GM23338 (cell line): ENCODE measurements at regions not wholly inside any gene's neighbourhood (a gene's known extent, or its start where the extent isn't known, plus 50 kb on each side); places are given as distances from the start of the nearest gene placed in this dataset.
"Not testable (repeated sequence)": the region's sequence is repeated elsewhere in the genome, so short reads cannot be mapped to it uniquely, and the experiment has no call there.

ENCODE experiments used
- ATAC-seq: fragments of 200-7000 bp; cut with Tn5 transposase; 3 replicates; pipeline ENCODE4 v1.9.1; 2020
- DNase-seq: peaks from one replicate; pipeline ENCODE4 v3.0.0-alpha.2; 2015; ENCODE audit warnings: low spot score
- H2AFZ ChIP-seq: fragments of 200-600 bp; sonication (generic); 2 replicates; pipeline ENCODE4 v1.8.0; 2016; ENCODE audit warnings: antibody characterized with exemption, mild to moderate bottlenecking, moderate library complexity
- H3F3A ChIP-seq: fragments of 200-600 bp; sonication (generic); replicated peaks from 2 replicates; pipeline ENCODE4 v1.8.0; 2017; ENCODE audit warnings: antibody characterized with exemption, mixed run types, low read depth
- H3K27ac ChIP-seq: fragments of 200-600 bp; sonication (generic); 2 replicates; pipeline ENCODE4 v1.6.1; 2016; ENCODE audit warnings: low read depth
- H3K27me3 ChIP-seq: fragments of 200-600 bp; sonication (generic); 2 replicates; pipeline ENCODE4 v1.8.0; 2016; ENCODE audit warnings: mild to moderate bottlenecking, mixed run types, moderate library complexity; ENCODE audit not compliant: insufficient read depth
- H3K36me3 ChIP-seq: fragments of 200-600 bp; sonication (generic); 2 replicates; pipeline ENCODE4 v1.8.0; 2016; ENCODE audit warnings: mild to moderate bottlenecking; ENCODE audit not compliant: insufficient read depth
- H3K4me1 ChIP-seq: fragments of 200-600 bp; sonication (generic); 2 replicates; pipeline ENCODE4 v1.8.0; 2016; ENCODE audit warnings: mild to moderate bottlenecking, moderate library complexity; ENCODE audit not compliant: insufficient read depth
- H3K4me2 ChIP-seq: fragments of 200-600 bp; sonication (generic); 2 replicates; pipeline ENCODE4 v1.7.1; 2017; ENCODE audit warnings: mixed run types
- H3K4me3 ChIP-seq: fragments of 200-600 bp; sonication (generic); 2 replicates; pipeline ENCODE4 v1.6.1; 2016; ENCODE audit warnings: mixed run types
- H3K79me2 ChIP-seq: fragments of 200-600 bp; sonication (generic); replicated peaks from 2 replicates; pipeline ENCODE4 v1.8.0; 2017; ENCODE audit warnings: mild to moderate bottlenecking; ENCODE audit not compliant: insufficient read depth
- H3K9me2 ChIP-seq: fragments of 200-600 bp; sonication (generic); 2 replicates; pipeline ENCODE4 v1.8.0; 2017; ENCODE audit not compliant: insufficient read depth
- H4K20me1 ChIP-seq: fragments of 200-600 bp; sonication (generic); replicated peaks from 2 replicates; pipeline ENCODE4 v1.8.0; 2017; ENCODE audit warnings: mild to moderate bottlenecking; ENCODE audit not compliant: insufficient read depth
- H3K27ac Mint-ChIP-seq: 2 replicates; pipeline ENCODE4 v1.8.0; 2020; ENCODE audit warnings: inconsistent platforms, mild to moderate bottlenecking, moderate library complexity, mixed read lengths
- H3K27me3 Mint-ChIP-seq: 3 replicates; pipeline ENCODE4 v1.8.0; 2022; ENCODE audit warnings: low read depth, mild to moderate bottlenecking, moderate library complexity, mixed read lengths, inconsistent platforms; ENCODE audit not compliant: insufficient read depth, poor library complexity
- H3K36me3 Mint-ChIP-seq: 3 replicates; pipeline ENCODE4 v1.8.0; 2021; ENCODE audit warnings: low read depth, mild to moderate bottlenecking, inconsistent platforms, moderate library complexity, mixed read lengths
- H3K4me1 Mint-ChIP-seq: 3 replicates; pipeline ENCODE4 v1.8.0; 2020; ENCODE audit warnings: mild to moderate bottlenecking, inconsistent platforms, mixed read lengths
- H3K4me3 Mint-ChIP-seq: 3 replicates; pipeline ENCODE4 v1.8.0; 2021; ENCODE audit warnings: moderate library complexity, mild to moderate bottlenecking, inconsistent platforms, mixed read lengths
- H3K9me3 Mint-ChIP-seq: 3 replicates; pipeline ENCODE4 v1.8.0; 2020; ENCODE audit warnings: moderate library complexity, mild to moderate bottlenecking, inconsistent platforms, mixed read lengths
- CREB1 ChIP-seq: fragments of 250-450 bp; sonication (Bioruptor Pico); IDR thresholded peaks from 2 replicates; pipeline ENCODE4 v1.5.0; 2020; ENCODE audit warnings: low read depth, mild to moderate bottlenecking, moderate library complexity
- JUNB ChIP-seq: IDR thresholded peaks from one replicate; pipeline ENCODE4 v1.6.1; 2016; ENCODE audit warnings: antibody characterized with exemption; ENCODE audit not compliant: unreplicated experiment
- NANOG ChIP-seq: IDR thresholded peaks from 2 replicates; pipeline ENCODE4 v1.6.1; 2016; ENCODE audit warnings: antibody characterized with exemption, borderline replicate concordance
- ZNF114 ChIP-seq: fragments of 250-450 bp; sonication (Bioruptor Pico); IDR thresholded peaks from 2 replicates; pipeline ENCODE4 v1.5.0; 2020; ENCODE audit warnings: mild to moderate bottlenecking, moderate library complexity
- ZNF331 ChIP-seq: fragments of 250-450 bp; sonication (Bioruptor Pico); IDR thresholded peaks from 2 replicates; pipeline ENCODE4 v1.5.0; 2020; ENCODE audit warnings: low read depth, mild to moderate bottlenecking, moderate library complexity
- TF ChIP-seq, protein P1 (sequence below): IDR thresholded peaks from one replicate; pipeline ENCODE4 v1.6.1; 2018; ENCODE audit warnings: antibody characterized with exemption; ENCODE audit not compliant: unreplicated experiment
- TF ChIP-seq, protein P2 (sequence below): IDR thresholded peaks from 2 replicates; pipeline ENCODE4 v1.6.1; 2016; ENCODE audit warnings: antibody characterized with exemption
- TF ChIP-seq, protein P3 (sequence below): fragments of 250-450 bp; sonication (Bioruptor Pico); IDR thresholded peaks from 2 replicates; pipeline ENCODE4 v1.5.0; 2020; ENCODE audit warnings: mild to moderate bottlenecking, moderate library complexity
- TF ChIP-seq, protein P4 (sequence below), 2 experiments: fragments of 200-600 bp in 1 of 2; sonication (generic) in 1 of 2; conservative IDR thresholded peaks; 2 replicates each; pipeline versions ENCODE4 v1.5.1 to v1.6.1; 2016 to 2017; ENCODE audit warnings: antibody characterized with exemption in 2 of 2, low read depth in 2 of 2, mild to moderate bottlenecking in 2 of 2, moderate library complexity in 1 of 2

DNA sequence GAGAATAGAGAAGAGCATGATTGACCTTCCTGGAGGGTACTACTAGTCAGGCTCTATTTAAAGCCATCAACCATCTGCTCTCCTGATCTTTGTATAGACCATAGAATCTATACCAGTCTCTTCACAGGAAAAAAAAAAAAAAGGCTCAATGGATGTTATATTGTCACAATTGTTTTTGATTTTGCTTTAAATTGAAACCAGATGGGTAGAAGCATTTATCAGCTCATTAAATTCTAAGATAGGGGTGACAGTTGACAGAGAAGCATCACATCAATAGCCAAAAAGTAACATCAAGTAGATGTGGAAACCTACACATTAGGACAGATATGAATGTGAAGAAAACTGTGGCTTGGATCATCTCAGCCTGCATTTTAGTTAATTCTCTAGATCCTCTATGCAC lies 558.9 kb upstream of the MBL2 start:
- H3K27ac Mint-ChIP-seq, result no peak overlapping the region
- H3K36me3 Mint-ChIP-seq, result peaks cover 45% of the 10 kb centered on the region
- H3K4me1 ChIP-seq, result no peaks in the 10 kb centered on the region
- H3K9me3 Mint-ChIP-seq, result peaks cover 24% of the 10 kb centered on the region
- H3K27me3 ChIP-seq, result no peaks in the 10 kb centered on the region
- H3K4me1 Mint-ChIP-seq, result no peaks in the 10 kb centered on the region; the same call in 2 of the 3 replicates
- no peak overlapping the region for H2AFZ ChIP-seq
- TF ChIP-seq ZNF114 (CRISPR knock-in tag), result no peak
- TF ChIP-seq, protein P1, sequence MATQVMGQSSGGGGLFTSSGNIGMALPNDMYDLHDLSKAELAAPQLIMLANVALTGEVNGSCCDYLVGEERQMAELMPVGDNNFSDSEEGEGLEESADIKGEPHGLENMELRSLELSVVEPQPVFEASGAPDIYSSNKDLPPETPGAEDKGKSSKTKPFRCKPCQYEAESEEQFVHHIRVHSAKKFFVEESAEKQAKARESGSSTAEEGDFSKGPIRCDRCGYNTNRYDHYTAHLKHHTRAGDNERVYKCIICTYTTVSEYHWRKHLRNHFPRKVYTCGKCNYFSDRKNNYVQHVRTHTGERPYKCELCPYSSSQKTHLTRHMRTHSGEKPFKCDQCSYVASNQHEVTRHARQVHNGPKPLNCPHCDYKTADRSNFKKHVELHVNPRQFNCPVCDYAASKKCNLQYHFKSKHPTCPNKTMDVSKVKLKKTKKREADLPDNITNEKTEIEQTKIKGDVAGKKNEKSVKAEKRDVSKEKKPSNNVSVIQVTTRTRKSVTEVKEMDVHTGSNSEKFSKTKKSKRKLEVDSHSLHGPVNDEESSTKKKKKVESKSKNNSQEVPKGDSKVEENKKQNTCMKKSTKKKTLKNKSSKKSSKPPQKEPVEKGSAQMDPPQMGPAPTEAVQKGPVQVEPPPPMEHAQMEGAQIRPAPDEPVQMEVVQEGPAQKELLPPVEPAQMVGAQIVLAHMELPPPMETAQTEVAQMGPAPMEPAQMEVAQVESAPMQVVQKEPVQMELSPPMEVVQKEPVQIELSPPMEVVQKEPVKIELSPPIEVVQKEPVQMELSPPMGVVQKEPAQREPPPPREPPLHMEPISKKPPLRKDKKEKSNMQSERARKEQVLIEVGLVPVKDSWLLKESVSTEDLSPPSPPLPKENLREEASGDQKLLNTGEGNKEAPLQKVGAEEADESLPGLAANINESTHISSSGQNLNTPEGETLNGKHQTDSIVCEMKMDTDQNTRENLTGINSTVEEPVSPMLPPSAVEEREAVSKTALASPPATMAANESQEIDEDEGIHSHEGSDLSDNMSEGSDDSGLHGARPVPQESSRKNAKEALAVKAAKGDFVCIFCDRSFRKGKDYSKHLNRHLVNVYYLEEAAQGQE, result no peak
- TF ChIP-seq NANOG, result no peak
- TF ChIP-seq, protein P2, sequence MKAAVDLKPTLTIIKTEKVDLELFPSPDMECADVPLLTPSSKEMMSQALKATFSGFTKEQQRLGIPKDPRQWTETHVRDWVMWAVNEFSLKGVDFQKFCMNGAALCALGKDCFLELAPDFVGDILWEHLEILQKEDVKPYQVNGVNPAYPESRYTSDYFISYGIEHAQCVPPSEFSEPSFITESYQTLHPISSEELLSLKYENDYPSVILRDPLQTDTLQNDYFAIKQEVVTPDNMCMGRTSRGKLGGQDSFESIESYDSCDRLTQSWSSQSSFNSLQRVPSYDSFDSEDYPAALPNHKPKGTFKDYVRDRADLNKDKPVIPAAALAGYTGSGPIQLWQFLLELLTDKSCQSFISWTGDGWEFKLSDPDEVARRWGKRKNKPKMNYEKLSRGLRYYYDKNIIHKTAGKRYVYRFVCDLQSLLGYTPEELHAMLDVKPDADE, result no peak
- no peak for TF ChIP-seq JUNB
- TF ChIP-seq, protein P3, sequence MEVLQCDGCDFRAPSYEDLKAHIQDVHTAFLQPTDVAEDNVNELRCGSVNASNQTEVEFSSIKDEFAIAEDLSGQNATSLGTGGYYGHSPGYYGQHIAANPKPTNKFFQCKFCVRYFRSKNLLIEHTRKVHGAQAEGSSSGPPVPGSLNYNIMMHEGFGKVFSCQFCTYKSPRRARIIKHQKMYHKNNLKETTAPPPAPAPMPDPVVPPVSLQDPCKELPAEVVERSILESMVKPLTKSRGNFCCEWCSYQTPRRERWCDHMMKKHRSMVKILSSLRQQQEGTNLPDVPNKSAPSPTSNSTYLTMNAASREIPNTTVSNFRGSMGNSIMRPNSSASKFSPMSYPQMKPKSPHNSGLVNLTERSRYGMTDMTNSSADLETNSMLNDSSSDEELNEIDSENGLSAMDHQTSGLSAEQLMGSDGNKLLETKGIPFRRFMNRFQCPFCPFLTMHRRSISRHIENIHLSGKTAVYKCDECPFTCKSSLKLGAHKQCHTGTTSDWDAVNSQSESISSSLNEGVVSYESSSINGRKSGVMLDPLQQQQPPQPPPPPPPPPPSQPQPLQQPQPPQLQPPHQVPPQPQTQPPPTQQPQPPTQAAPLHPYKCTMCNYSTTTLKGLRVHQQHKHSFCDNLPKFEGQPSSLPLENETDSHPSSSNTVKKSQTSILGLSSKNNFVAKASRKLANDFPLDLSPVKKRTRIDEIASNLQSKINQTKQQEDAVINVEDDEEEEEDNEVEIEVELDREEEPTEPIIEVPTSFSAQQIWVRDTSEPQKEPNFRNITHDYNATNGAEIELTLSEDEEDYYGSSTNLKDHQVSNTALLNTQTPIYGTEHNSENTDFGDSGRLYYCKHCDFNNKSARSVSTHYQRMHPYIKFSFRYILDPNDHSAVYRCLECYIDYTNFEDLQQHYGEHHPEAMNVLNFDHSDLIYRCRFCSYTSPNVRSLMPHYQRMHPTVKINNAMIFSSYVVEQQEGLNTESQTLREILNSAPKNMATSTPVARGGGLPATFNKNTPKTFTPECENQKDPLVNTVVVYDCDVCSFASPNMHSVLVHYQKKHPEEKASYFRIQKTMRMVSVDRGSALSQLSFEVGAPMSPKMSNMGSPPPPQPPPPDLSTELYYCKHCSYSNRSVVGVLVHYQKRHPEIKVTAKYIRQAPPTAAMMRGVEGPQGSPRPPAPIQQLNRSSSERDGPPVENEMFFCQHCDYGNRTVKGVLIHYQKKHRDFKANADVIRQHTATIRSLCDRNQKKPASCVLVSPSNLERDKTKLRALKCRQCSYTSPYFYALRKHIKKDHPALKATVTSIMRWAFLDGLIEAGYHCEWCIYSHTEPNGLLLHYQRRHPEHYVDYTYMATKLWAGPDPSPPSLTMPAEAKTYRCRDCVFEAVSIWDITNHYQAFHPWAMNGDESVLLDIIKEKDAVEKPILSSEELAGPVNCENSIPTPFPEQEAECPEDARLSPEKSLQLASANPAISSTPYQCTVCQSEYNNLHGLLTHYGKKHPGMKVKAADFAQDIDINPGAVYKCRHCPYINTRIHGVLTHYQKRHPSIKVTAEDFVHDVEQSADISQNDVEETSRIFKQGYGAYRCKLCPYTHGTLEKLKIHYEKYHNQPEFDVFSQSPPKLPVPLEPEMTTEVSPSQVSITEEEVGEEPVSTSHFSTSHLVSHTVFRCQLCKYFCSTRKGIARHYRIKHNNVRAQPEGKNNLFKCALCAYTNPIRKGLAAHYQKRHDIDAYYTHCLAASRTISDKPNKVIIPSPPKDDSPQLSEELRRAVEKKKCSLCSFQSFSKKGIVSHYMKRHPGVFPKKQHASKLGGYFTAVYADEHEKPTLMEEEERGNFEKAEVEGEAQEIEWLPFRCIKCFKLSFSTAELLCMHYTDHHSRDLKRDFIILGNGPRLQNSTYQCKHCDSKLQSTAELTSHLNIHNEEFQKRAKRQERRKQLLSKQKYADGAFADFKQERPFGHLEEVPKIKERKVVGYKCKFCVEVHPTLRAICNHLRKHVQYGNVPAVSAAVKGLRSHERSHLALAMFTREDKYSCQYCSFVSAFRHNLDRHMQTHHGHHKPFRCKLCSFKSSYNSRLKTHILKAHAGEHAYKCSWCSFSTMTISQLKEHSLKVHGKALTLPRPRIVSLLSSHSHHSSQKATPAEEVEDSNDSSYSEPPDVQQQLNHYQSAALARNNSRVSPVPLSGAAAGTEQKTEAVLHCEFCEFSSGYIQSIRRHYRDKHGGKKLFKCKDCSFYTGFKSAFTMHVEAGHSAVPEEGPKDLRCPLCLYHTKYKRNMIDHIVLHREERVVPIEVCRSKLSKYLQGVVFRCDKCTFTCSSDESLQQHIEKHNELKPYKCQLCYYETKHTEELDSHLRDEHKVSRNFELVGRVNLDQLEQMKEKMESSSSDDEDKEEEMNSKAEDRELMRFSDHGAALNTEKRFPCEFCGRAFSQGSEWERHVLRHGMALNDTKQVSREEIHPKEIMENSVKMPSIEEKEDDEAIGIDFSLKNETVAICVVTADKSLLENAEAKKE, result no peak
- TF ChIP-seq CREB1, result no peak
- TF ChIP-seq ZNF331, result no peak
- TF ChIP-seq, protein P4, sequence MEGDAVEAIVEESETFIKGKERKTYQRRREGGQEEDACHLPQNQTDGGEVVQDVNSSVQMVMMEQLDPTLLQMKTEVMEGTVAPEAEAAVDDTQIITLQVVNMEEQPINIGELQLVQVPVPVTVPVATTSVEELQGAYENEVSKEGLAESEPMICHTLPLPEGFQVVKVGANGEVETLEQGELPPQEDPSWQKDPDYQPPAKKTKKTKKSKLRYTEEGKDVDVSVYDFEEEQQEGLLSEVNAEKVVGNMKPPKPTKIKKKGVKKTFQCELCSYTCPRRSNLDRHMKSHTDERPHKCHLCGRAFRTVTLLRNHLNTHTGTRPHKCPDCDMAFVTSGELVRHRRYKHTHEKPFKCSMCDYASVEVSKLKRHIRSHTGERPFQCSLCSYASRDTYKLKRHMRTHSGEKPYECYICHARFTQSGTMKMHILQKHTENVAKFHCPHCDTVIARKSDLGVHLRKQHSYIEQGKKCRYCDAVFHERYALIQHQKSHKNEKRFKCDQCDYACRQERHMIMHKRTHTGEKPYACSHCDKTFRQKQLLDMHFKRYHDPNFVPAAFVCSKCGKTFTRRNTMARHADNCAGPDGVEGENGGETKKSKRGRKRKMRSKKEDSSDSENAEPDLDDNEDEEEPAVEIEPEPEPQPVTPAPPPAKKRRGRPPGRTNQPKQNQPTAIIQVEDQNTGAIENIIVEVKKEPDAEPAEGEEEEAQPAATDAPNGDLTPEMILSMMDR (conservative IDR thresholded peaks at IDR 0.05; ENCODE audit: low read depth in 2 of 2), result no peak
- H3F3A ChIP-seq, result no peaks in the 10 kb centered on the region
- H3K27me3 Mint-ChIP-seq, result no peaks in the 10 kb centered on the region
- ATAC-seq (no peak), DNase-seq (no peak)
- no peaks in the 10 kb centered on the region for H3K79me2 ChIP-seq
- peaks cover 10% of the 10 kb centered on the region for H3K36me3 ChIP-seq
- H3K4me2 ChIP-seq, result no peak overlapping the region
- no peak overlapping the region for H3K4me3 ChIP-seq
- no peak overlapping the region for H3K27ac ChIP-seq
- no peak overlapping the region for H3K4me3 Mint-ChIP-seq
- H4K20me1 ChIP-seq, result no peaks in the 10 kb centered on the region
- H3K9me2 ChIP-seq, result no peaks in the 10 kb centered on the region

DNA sequence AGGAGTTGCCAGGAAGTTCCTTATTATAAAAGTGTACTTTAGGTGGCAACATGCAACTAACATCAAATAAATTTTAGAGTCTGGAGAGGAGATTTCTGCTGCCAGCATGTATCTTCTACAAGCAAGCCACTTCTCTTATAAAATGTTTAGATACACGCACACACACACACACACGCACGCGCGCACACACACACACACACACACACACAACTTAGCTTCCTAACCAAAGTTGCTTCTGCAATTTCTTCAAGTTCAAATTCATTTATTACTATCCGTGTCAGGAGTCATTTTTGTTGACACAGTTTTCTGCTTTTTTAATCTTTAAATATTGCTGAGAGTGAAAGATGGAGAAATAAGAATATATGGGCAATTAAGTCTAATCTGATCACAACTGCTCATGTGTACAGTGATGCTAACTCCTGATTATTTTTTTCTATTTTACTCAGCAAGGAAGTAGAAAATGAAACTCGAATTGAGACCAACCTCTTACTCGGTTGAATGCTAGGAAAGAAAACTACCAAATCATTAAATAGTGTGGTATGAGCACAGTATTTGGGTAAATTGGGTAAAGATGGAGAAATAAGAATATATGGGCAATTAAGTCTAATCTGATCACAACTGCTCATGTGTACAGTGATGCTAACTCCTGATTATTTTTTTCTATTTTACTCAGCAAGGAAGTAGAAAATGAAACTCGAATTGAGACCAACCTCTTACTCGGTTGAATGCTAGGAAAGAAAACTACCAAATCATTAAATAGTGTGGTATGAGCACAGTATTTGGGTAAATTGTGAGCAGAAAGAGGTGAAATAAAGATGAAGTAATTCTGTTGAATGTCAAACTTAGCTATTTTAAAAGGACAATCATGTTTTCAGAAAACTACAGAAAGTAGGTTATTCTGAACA lies 554.1 kb upstream of the MBL2 start:
- not testable (repeated sequence) for H3K9me2 ChIP-seq, H3K4me1 Mint-ChIP-seq, H3K27me3 ChIP-seq, H4K20me1 ChIP-seq, H3K4me2 ChIP-seq, H3K27me3 Mint-ChIP-seq, H3F3A ChIP-seq, H3K9me3 Mint-ChIP-seq, H3K4me3 ChIP-seq, DNase-seq, ATAC-seq, H3K27ac Mint-ChIP-seq, H3K4me1 ChIP-seq, H3K79me2 ChIP-seq, H3K4me3 Mint-ChIP-seq, H2AFZ ChIP-seq, H3K36me3 ChIP-seq, H3K27ac ChIP-seq
- peaks cover 11% of the 10 kb centered on the region; the same call in 2 of the 3 replicates for H3K36me3 Mint-ChIP-seq
